Mesodermal cell (in vitro differentiated cells): ENCODE measurements at regions not wholly inside any gene's neighbourhood (a gene's known extent, or its start where the extent isn't known, plus 50 kb on each side); places are given as distances from the start of the nearest gene placed in this dataset.
"Not testable (repeated sequence)": the region's sequence is repeated elsewhere in the genome, so short reads cannot be mapped to it uniquely, and the experiment has no call there.

Source experiments
- H3K27ac ChIP-seq: 2 replicates; pipeline ENCODE4 v1.7.0; 2013; ENCODE audit warnings: mild to moderate bottlenecking, low read depth, low read length, moderate library complexity; ENCODE audit not compliant: severe bottlenecking
- H3K36me3 ChIP-seq: 2 replicates; pipeline ENCODE4 v1.7.1; 2013; ENCODE audit warnings: mild to moderate bottlenecking, low read length, moderate library complexity; ENCODE audit not compliant: control insufficient read depth, insufficient read depth
- H3K4me1 ChIP-seq: one replicate; pipeline ENCODE4 v1.7.1; 2013; ENCODE audit warnings: mild to moderate bottlenecking, low read length; ENCODE audit not compliant: insufficient read depth, control insufficient read depth, poor library complexity, severe bottlenecking
- H3K4me3 ChIP-seq: 2 replicates; pipeline ENCODE4 v1.7.0; 2013; ENCODE audit warnings: low read length, control low read depth, mild to moderate bottlenecking; ENCODE audit not compliant: insufficient read depth, poor library complexity, severe bottlenecking; ENCODE audit errors: extremely low read depth
- H3K9me3 ChIP-seq: 2 replicates; pipeline ENCODE4 v1.7.1; 2013; ENCODE audit warnings: mild to moderate bottlenecking, low read length, moderate library complexity; ENCODE audit not compliant: control insufficient read depth
- WGBS, 2 experiments: methylation state at CpG; one replicate each; pipeline ENCODE4 v1.1.5; 2013; ENCODE audit warnings: missing lambda C conversion rate in 2 of 2; ENCODE audit not compliant: insufficient coverage in 2 of 2; 5-methylcytosine and 5-hydroxymethylcytosine counted together

- H3K9me3 ChIP-seq, H3K27ac ChIP-seq, H3K4me3 ChIP-seq, H3K36me3 ChIP-seq, H3K4me1 ChIP-seq: not testable (repeated sequence)
- WGBS, 2 experiments = 89 to 95% methylated on average over 4 of the region's 5 CpGs
These were observed 94.6 kb upstream of the ABCA1 start for GRCh38 chr9:105022545-105022944.

DNA sequence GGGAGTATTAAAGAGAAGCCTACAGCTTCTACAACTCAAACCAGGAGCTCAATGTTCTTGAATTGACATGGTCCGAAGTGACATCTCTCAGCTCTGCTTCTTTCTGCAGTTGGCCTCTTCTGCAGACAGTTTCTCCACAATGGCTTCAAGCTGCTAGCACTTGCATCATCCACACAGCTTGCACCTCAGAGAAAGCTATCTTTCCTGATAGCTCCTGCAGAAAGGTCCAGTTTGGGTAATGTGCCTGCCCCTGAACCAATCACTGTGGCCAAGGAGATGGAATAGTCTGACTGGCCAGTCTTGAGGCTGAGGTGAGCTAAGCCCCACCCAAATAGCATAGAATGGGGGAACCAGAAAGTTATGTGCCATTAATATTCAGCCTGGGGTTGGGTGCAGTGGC is 95.8 kb upstream of the ABCA1 start:
- no peaks in the 10 kb centered on the region for H3K9me3 ChIP-seq
- peaks cover 2% of the 10 kb centered on the region for H3K4me1 ChIP-seq
- no peak overlapping the region for H3K27ac ChIP-seq
- WGBS, 2 experiments = 92 to 100% methylated on average over 1 of the region's 1 CpG
- no peaks in the 10 kb centered on the region for H3K36me3 ChIP-seq
- H3K4me3 ChIP-seq = no peak overlapping the region

GRCh38 chr9:105024529-105024928 is 96.6 kb upstream of the ABCA1 start:
- WGBS, 2 experiments = 70 to 85% methylated on average over 6 of the region's 7 CpGs
- Histone ChIP-seq H3K9me3 (no peaks in the 10 kb centered on the region), H3K27ac (no peak overlapping the region)

GRCh38 chr9:105026451-105026850 is 98.5 kb upstream of the ABCA1 start:
- no peaks in the 10 kb centered on the region for H3K9me3 ChIP-seq
- WGBS, 2 experiments = 20% methylated on average over 1 of the region's 1 CpG; no CpG with 5 or more reads in 1 of the 2 experiments
- no peak overlapping the region for H3K27ac ChIP-seq
- peaks cover 2% of the 10 kb centered on the region for H3K4me1 ChIP-seq
- no peaks in the 10 kb centered on the region for H3K36me3 ChIP-seq
- no peak overlapping the region for H3K4me3 ChIP-seq

More at GRCh38 chr9:105024529-105024928, 96.6 kb upstream of the ABCA1 start:
- Histone ChIP-seq H3K4me3 (no peak overlapping the region), H3K36me3 (no peaks in the 10 kb centered on the region), H3K4me1 (peaks cover 2% of the 10 kb centered on the region)

GRCh38 chr9:105027084-105027483 is 99.1 kb upstream of the ABCA1 start:
- Histone ChIP-seq H3K9me3 (no peaks in the 10 kb centered on the region), H3K4me3 (no peak overlapping the region), H3K36me3 (no peaks in the 10 kb centered on the region), H3K4me1 (peaks cover 2% of the 10 kb centered on the region), H3K27ac (no peak overlapping the region)
- 100% methylated on average over 1 to 2 of the region's 2 CpGs for WGBS, 2 experiments

GRCh38 chr9:105030285-105030684 is 102.3 kb upstream of the ABCA1 start:
- H3K4me1 ChIP-seq = peaks cover 2% of the 10 kb centered on the region
- H3K9me3 ChIP-seq = no peaks in the 10 kb centered on the region
- no peaks in the 10 kb centered on the region for H3K36me3 ChIP-seq
- 100% methylated on average over 1 to 2 of the region's 3 CpGs for WGBS, 2 experiments
- H3K4me3 ChIP-seq = no peak overlapping the region
- no peak overlapping the region for H3K27ac ChIP-seq

DNA sequence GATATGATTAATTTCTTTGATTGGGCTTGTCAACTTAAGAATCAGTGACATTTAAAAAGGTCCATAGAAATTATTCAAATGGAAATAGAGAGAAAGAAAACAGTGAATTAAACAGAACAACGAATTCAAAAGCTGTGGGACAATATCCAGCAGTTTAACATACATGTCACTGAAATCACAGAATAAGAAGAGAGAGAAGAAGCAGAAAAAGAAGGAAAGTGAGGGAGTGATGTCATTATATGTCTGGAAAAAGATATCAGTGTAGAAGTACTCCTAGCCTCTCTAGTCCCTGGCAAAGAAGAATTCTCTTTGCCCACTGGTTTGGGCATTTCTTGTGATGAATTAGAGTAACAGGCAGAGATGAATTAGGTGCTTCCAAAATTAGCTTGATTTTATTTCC is 109.2 kb upstream of the ABCA1 start:
- no CpG with 5 or more reads among the region's 1 CpG for WGBS, 2 experiments
- Histone ChIP-seq H3K9me3 (no peaks in the 10 kb centered on the region), H3K27ac (no peak overlapping the region), H3K4me3 (no peak overlapping the region), H3K4me1 (no peaks in the 10 kb centered on the region), H3K36me3 (no peaks in the 10 kb centered on the region)

DNA sequence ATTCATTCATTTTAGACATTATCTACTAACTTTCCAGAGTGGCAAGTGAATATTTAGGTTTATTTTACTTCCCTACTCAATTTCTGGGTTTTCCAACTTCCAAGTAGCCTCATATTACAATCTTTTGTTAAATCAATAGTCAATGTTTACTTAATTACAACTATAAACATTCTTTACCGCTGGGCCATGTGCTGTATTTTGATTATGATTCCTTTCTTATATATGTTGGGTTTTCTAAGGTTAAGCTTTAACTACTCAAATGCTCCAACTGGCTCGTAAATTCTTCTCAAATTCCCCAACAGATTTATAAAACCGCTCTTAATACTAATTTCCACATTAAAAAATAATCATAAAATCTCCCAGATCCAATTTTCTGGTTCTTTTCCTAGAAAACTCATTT is 110.1 kb upstream of the ABCA1 start:
- Histone ChIP-seq H3K9me3 (no peaks in the 10 kb centered on the region), H3K36me3 (no peaks in the 10 kb centered on the region), H3K4me1 (no peaks in the 10 kb centered on the region), H3K4me3 (no peak overlapping the region), H3K27ac (no peak overlapping the region)
- WGBS, 2 experiments = 84 to 100% methylated on average over 2 of the region's 3 CpGs

GRCh38 chr9:105039175-105039799 is 111.3 kb upstream of the ABCA1 start:
- H3K9me3 ChIP-seq = no peaks in the 10 kb centered on the region
- 94% methylated on average over 2 of the region's 3 CpGs; no CpG with 5 or more reads in 1 of the 2 experiments for WGBS, 2 experiments
- no peak overlapping the region for H3K4me3 ChIP-seq
- H3K4me1 ChIP-seq = no peaks in the 10 kb centered on the region
- H3K36me3 ChIP-seq = no peaks in the 10 kb centered on the region
- H3K27ac ChIP-seq = no peak overlapping the region

- Histone ChIP-seq H3K4me3 (no peak overlapping the region), H3K27ac (no peak overlapping the region), H3K36me3 (no peaks in the 10 kb centered on the region), H3K4me1 (no peaks in the 10 kb centered on the region), H3K9me3 (no peaks in the 10 kb centered on the region)
- no CpG with 5 or more reads among the region's 3 CpGs for WGBS, 2 experiments
These were observed 115.5 kb upstream of the ABCA1 start for GRCh38 chr9:105043370-105043936.

- no peaks in the 10 kb centered on the region for H3K4me1 ChIP-seq
- no peaks in the 10 kb centered on the region for H3K9me3 ChIP-seq
- 71 to 95% methylated on average over 2 of the region's 2 CpGs for WGBS, 2 experiments
- no peak overlapping the region for H3K4me3 ChIP-seq
- H3K27ac ChIP-seq = no peak overlapping the region
- H3K36me3 ChIP-seq = no peaks in the 10 kb centered on the region
These were observed 116.6 kb upstream of the ABCA1 start for GRCh38 chr9:105044518-105044917.
